LoVo (cell line): ENCODE measurements at regions not wholly inside any gene's neighbourhood (a gene's known extent, or its start where the extent isn't known, plus 50 kb on each side); places are given as distances from the start of the nearest gene placed in this dataset.

ENCODE experiments used
- DNase-seq: peaks from one replicate; pipeline ENCODE4 v3.0.0-alpha.2; 2016; ENCODE audit warnings: low spot score

- DNase-seq: no peak
Observed at GRCh38 chr7:18250133-18250532, 222.5 kb upstream of the PRPS1L1 start.

- peak; percentile 27 for DNase-seq
Observed at GRCh38 chr7:18257711-18258110, 230.1 kb upstream of the PRPS1L1 start.

- no peak for DNase-seq
Observed at GRCh38 chr7:18262058-18262457, 233.5 kb upstream of the HDAC9 start.

- DNase-seq: no peak
Observed at GRCh38 chr7:18265611-18266281, 229.8 kb upstream of the HDAC9 start.

GRCh38 chr7:18268571-18268970 is 227.0 kb upstream of the HDAC9 start:
- DNase-seq: no peak

GRCh38 chr7:18276380-18276779 is 219.2 kb upstream of the HDAC9 start:
- no peak for DNase-seq

- no peak for DNase-seq
Observed at GRCh38 chr7:18278316-18278715, 217.2 kb upstream of the HDAC9 start.

- no peak for DNase-seq
Observed at GRCh38 chr7:18283045-18283444, 212.5 kb upstream of the HDAC9 start.

- DNase-seq: no peak
Observed at GRCh38 chr7:18287482-18287881, 208.1 kb upstream of the HDAC9 start.

- DNase-seq: no peak
Observed at GRCh38 chr7:18288322-18289037, 207.1 kb upstream of the HDAC9 start.

- DNase-seq: no peak
Observed at GRCh38 chr7:18289788-18290187, 205.8 kb upstream of the HDAC9 start.

- no peak for DNase-seq
Observed at GRCh38 chr7:18290223-18290622, 205.3 kb upstream of the HDAC9 start.

- no peak for DNase-seq
Observed at GRCh38 chr7:18290865-18291264, 204.7 kb upstream of the HDAC9 start.

GRCh38 chr7:18292584-18292983 is 203.0 kb upstream of the HDAC9 start:
- no peak for DNase-seq

- DNase-seq: no peak
Observed at GRCh38 chr7:18293759-18294158, 201.8 kb upstream of the HDAC9 start.

- no peak for DNase-seq
Observed at GRCh38 chr7:18294411-18294810, 201.1 kb upstream of the HDAC9 start.

- no peak for DNase-seq
Observed at GRCh38 chr7:18295781-18296423, 199.6 kb upstream of the HDAC9 start.

GRCh38 chr7:18302097-18302496 is 193.5 kb upstream of the HDAC9 start:
- no peak for DNase-seq

- DNase-seq: no peak
Observed at GRCh38 chr7:18305866-18306265, 189.7 kb upstream of the HDAC9 start.

GRCh38 chr7:18306696-18307095 is 188.9 kb upstream of the HDAC9 start:
- no peak for DNase-seq

- no peak for DNase-seq
Observed at GRCh38 chr7:18308938-18309337, 186.6 kb upstream of the HDAC9 start.

- DNase-seq: no peak
Observed at GRCh38 chr7:18312482-18312881, 183.1 kb upstream of the HDAC9 start.

- DNase-seq: no peak
Observed at GRCh38 chr7:18313965-18314364, 181.6 kb upstream of the HDAC9 start.
